Neural cell (in vitro differentiated cells): ENCODE measurements at regions not wholly inside any gene's neighbourhood (a gene's known extent, or its start where the extent isn't known, plus 50 kb on each side); places are given as distances from the start of the nearest gene placed in this dataset.

Experiments
- H2AFZ ChIP-seq: fragments of 200-600, 300-800 bp; sonication (generic), shearing (Covaris generic); 2 replicates; pipeline ENCODE4 v1.6.0; 2014; ENCODE audit warnings: low read depth, mild to moderate bottlenecking, antibody characterized with exemption, low read length, moderate library complexity
- H3F3A ChIP-seq: fragments of 200-600 bp; shearing (Covaris generic); 2 replicates; pipeline ENCODE4 v1.6.1; 2016; ENCODE audit warnings: mild to moderate bottlenecking, moderate library complexity, mixed read lengths, antibody characterized with exemption, low read length; ENCODE audit not compliant: insufficient read depth, poor library complexity, severe bottlenecking
- H3K27ac ChIP-seq: fragments of 200-600, 300-800 bp; sonication (generic), shearing (Covaris generic); 2 replicates; pipeline ENCODE4 v1.5.1; 2014; ENCODE audit warnings: mild to moderate bottlenecking, low read length, moderate library complexity
- H3K27me3 ChIP-seq: fragments of 300-800, 200-600 bp; sonication (generic), shearing (Covaris generic); 2 replicates; pipeline ENCODE4 v1.6.0; 2014; ENCODE audit warnings: mild to moderate bottlenecking, low read depth, low read length, moderate library complexity; ENCODE audit not compliant: insufficient read depth
- H3K36me3 ChIP-seq: fragments of 300-800, 200-600 bp; sonication (generic), shearing (Covaris generic); 2 replicates; pipeline ENCODE4 v1.5.1; 2014; ENCODE audit warnings: mild to moderate bottlenecking, antibody characterized with exemption, low read length, moderate library complexity; ENCODE audit not compliant: insufficient read depth
- H3K4me2 ChIP-seq: fragments of 300-800, 200-600 bp; sonication (generic), shearing (Covaris generic); 2 replicates; pipeline ENCODE4 v1.6.0; 2014; ENCODE audit warnings: mild to moderate bottlenecking, low read length
- H3K4me3 ChIP-seq: fragments of 300-800, 200-600 bp; sonication (generic), shearing (Covaris generic); 2 replicates; pipeline ENCODE4 v1.5.1; 2014; ENCODE audit warnings: mild to moderate bottlenecking, low read length, moderate library complexity
- H3K79me2 ChIP-seq: fragments of 200-600 bp; shearing (Covaris generic); replicated peaks from 2 replicates; pipeline ENCODE4 v1.6.0; 2014; ENCODE audit warnings: mild to moderate bottlenecking, low read length, moderate library complexity; ENCODE audit not compliant: insufficient read depth
- H3K9ac ChIP-seq: fragments of 300-800, 200-600 bp; sonication (generic), shearing (Covaris generic); 2 replicates; pipeline ENCODE4 v1.6.1; 2016; ENCODE audit warnings: mild to moderate bottlenecking, low read length, mixed read lengths
- H3K9me2 ChIP-seq: fragments of 200-600 bp; shearing (Covaris generic); 2 replicates; pipeline ENCODE4 v1.6.1; 2016; ENCODE audit warnings: mild to moderate bottlenecking, low read length, mixed read lengths; ENCODE audit not compliant: insufficient read depth
- H3K9me3 ChIP-seq: fragments of 200-600, 300-800 bp; sonication (generic), shearing (Covaris generic); 2 replicates; pipeline ENCODE4 v1.6.1; 2016; ENCODE audit warnings: mild to moderate bottlenecking, mixed run types, low read length, moderate library complexity, mixed read lengths
- H4K20me1 ChIP-seq: fragments of 200-600 bp; shearing (Covaris generic); 2 replicates; pipeline ENCODE4 v1.6.1; 2016; ENCODE audit warnings: mild to moderate bottlenecking, mixed run types; ENCODE audit not compliant: insufficient read depth
- CTCF ChIP-seq: fragments of 450-650 bp; IDR thresholded peaks from 2 replicates; pipeline ENCODE4 v1.5.1; 2014; ENCODE audit warnings: antibody characterized with exemption, mild to moderate bottlenecking, moderate library complexity; ENCODE audit not compliant: poor library complexity, severe bottlenecking
- EP300 ChIP-seq: fragments of 450-650 bp; conservative IDR thresholded peaks from 2 replicates; pipeline ENCODE4 v1.6.1; 2014; ENCODE audit warnings: antibody characterized with exemption, mild to moderate bottlenecking, moderate library complexity; ENCODE audit not compliant: poor library complexity, severe bottlenecking
- EZH2 ChIP-seq: fragments of 200-600, 300-800 bp; shearing (Covaris generic), sonication (generic); IDR thresholded peaks from 2 replicates; pipeline ENCODE4 v1.6.1; 2014; ENCODE audit warnings: antibody characterized with exemption, low read length, borderline replicate concordance, mild to moderate bottlenecking; ENCODE audit not compliant: insufficient read depth, poor library complexity, severe bottlenecking
- MXI1 ChIP-seq: fragments of 450-650 bp; conservative IDR thresholded peaks from 2 replicates; pipeline ENCODE4 v1.6.1; 2014; ENCODE audit warnings: antibody characterized with exemption, mild to moderate bottlenecking; ENCODE audit not compliant: poor library complexity, severe bottlenecking
- POLR2AphosphoS5 ChIP-seq: IDR thresholded peaks from 2 replicates; pipeline ENCODE4 v1.6.1; 2012
- RAD21 ChIP-seq: fragments of 450-650 bp; conservative IDR thresholded peaks from 2 replicates; pipeline ENCODE4 v1.6.1; 2014; ENCODE audit warnings: antibody characterized with exemption, mild to moderate bottlenecking, moderate library complexity
- REST ChIP-seq: IDR thresholded peaks from 2 replicates; pipeline ENCODE4 v1.6.1; 2012; ENCODE audit warnings: borderline replicate concordance
- SMC3 ChIP-seq: fragments of 450-650 bp; conservative IDR thresholded peaks from 2 replicates; pipeline ENCODE4 v1.6.1; 2014; ENCODE audit warnings: antibody characterized with exemption, mild to moderate bottlenecking, moderate library complexity; ENCODE audit not compliant: poor library complexity
- TAF1 ChIP-seq: IDR thresholded peaks from 2 replicates; pipeline ENCODE4 v1.6.1; 2012; ENCODE audit warnings: low read depth

DNA sequence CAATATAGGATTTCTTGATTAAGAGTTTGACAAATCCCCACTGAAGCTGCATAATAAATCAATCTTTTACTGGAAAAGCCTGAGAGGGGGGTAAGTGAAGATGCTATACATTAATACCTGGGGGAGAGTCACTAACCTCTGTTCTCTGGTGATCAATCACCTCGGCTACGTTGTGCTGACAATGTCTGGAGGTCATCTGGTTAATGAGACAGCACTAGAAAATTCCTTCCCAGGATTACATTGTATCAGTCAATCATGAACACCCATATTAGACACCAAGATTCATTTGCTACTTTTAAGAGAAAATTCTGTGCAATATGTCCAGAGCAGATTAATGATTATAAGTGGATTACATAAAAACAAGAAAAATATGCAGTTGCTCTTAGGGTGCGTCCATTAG, 408.3 kb downstream of the PDHA2 start:
- H3K9me3 ChIP-seq: no peaks in the 10 kb centered on the region
- no peaks in the 10 kb centered on the region for H4K20me1 ChIP-seq
- no peaks in the 10 kb centered on the region for H3K36me3 ChIP-seq
- H3K4me3 ChIP-seq: no peak overlapping the region
- H3K9ac ChIP-seq: no peak overlapping the region
- no peak overlapping the region for H3K27ac ChIP-seq
- H3K79me2 ChIP-seq: no peaks in the 10 kb centered on the region
- no peak overlapping the region for H3K4me2 ChIP-seq
- no peak overlapping the region for H2AFZ ChIP-seq
- TF ChIP-seq MXI1: no peak
- TF ChIP-seq SMC3: no peak
- no peak for TF ChIP-seq CTCF
- no peak for TF ChIP-seq RAD21
- no peak for TF ChIP-seq POLR2AphosphoS5
- no peak for TF ChIP-seq TAF1
- no peak for TF ChIP-seq EP300
- TF ChIP-seq EZH2: no peak
- TF ChIP-seq REST: no peak
- H3K27me3 ChIP-seq: no peaks in the 10 kb centered on the region
- no peaks in the 10 kb centered on the region for H3K9me2 ChIP-seq
- H3F3A ChIP-seq: no peaks in the 10 kb centered on the region

GRCh38 chr4:96260064-96260682, 420.3 kb downstream of the PDHA2 start:
- H2AFZ ChIP-seq: no peak overlapping the region
- peak overlapping the region; percentile 3 for H3K4me2 ChIP-seq

More at GRCh38 chr4:96260064-96260682, 420.3 kb downstream of the PDHA2 start:
- H3K27ac ChIP-seq: no peak overlapping the region
- no peaks in the 10 kb centered on the region for H3F3A ChIP-seq
- no peak for TF ChIP-seq TAF1
- no peak for TF ChIP-seq EP300
- TF ChIP-seq REST: no peak
- TF ChIP-seq POLR2AphosphoS5: no peak
- TF ChIP-seq EZH2: no peak
- no peak for TF ChIP-seq RAD21
- no peaks in the 10 kb centered on the region for H4K20me1 ChIP-seq
- no peaks in the 10 kb centered on the region for H3K27me3 ChIP-seq
- no peak overlapping the region for H3K4me3 ChIP-seq
- H3K79me2 ChIP-seq: no peaks in the 10 kb centered on the region
- no peaks in the 10 kb centered on the region for H3K9me3 ChIP-seq
- H3K9ac ChIP-seq: no peak overlapping the region
- H3K36me3 ChIP-seq: no peaks in the 10 kb centered on the region
- no peaks in the 10 kb centered on the region for H3K9me2 ChIP-seq
